ENCODE measurements at regions not wholly inside any gene's neighbourhood (a gene's known extent, or its start where the extent isn't known, plus 50 kb on each side); places are given as distances from the start of the nearest gene placed in this dataset.

DNA sequence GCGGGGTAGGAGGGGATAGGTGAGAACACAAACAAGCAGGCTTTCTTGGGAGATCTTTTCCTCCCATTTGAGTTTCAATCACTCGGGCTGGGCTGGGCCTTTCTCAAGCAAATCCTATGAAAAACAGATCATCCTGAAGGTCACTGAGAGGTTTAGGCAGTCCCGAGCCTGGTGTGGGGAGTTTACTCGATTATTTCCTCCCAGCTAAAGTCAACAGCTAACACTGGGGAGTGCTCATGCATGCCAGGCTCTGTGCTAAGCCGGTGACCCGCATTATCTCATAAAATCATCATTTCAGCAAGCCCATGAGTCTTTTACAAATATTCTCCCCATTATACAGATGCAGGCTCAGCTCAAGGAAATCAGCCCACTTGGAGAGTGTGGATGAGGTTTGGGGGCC, 85.0 kb upstream of the PAX2 start:
- TF ChIP-seq, protein P1, sequence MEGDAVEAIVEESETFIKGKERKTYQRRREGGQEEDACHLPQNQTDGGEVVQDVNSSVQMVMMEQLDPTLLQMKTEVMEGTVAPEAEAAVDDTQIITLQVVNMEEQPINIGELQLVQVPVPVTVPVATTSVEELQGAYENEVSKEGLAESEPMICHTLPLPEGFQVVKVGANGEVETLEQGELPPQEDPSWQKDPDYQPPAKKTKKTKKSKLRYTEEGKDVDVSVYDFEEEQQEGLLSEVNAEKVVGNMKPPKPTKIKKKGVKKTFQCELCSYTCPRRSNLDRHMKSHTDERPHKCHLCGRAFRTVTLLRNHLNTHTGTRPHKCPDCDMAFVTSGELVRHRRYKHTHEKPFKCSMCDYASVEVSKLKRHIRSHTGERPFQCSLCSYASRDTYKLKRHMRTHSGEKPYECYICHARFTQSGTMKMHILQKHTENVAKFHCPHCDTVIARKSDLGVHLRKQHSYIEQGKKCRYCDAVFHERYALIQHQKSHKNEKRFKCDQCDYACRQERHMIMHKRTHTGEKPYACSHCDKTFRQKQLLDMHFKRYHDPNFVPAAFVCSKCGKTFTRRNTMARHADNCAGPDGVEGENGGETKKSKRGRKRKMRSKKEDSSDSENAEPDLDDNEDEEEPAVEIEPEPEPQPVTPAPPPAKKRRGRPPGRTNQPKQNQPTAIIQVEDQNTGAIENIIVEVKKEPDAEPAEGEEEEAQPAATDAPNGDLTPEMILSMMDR (optimal IDR thresholded peaks at IDR 0.05 in 1 of 3, IDR thresholded peaks at IDR 0.05 in 1 of 3, conservative IDR thresholded peaks at IDR 0.05 in 1 of 3; ENCODE audit: extremely low read depth in 1 of 3, insufficient read depth in 2 of 3, low read length in 3 of 3): no peak
- TF ChIP-seq EZH2 (IDR thresholded peaks at IDR 0.05; ENCODE audit: low read length): no peak
- Histone ChIP-seq H3K9me3 (ENCODE audit: control insufficient read depth, low read depth, low read length) (peaks cover 3% of the 10 kb centered on the region), H2AFZ (ENCODE audit: control insufficient read depth, low read length) (no peak overlapping the region), H3K27me3 (ENCODE audit: control insufficient read depth, extremely low read depth, insufficient read depth, low read length) (peaks cover 56% of the 10 kb centered on the region), H3K4me1 (ENCODE audit: control insufficient read depth, extremely low read depth, insufficient read depth, low read length) (peaks cover 5% of the 10 kb centered on the region), H3K4me2 (ENCODE audit: control insufficient read depth, extremely low read depth, insufficient read depth, low read depth, low read length) (no peak overlapping the region), H3K4me3 (ENCODE audit: control insufficient read depth in 2 of 3, extremely low read depth in 1 of 3, insufficient read depth in 2 of 3, low read depth in 1 of 3, low read length in 3 of 3) (no peak overlapping the region), H3K9ac (ENCODE audit: control insufficient read depth, extremely low read depth, insufficient read depth, low read length) (no peak overlapping the region), H3K9me1 (ENCODE audit: control insufficient read depth, extremely low read depth, insufficient read depth, low read length) (no peaks in the 10 kb centered on the region), H3K27ac (ENCODE audit: control insufficient read depth, insufficient read depth, low read length) (no peak overlapping the region), H3K79me2 (ENCODE audit: control insufficient read depth, insufficient read depth, low read length) (no peaks in the 10 kb centered on the region), H3K36me3 (ENCODE audit: control insufficient read depth in 2 of 2, extremely low read depth in 1 of 2, insufficient read depth in 2 of 2, low read length in 2 of 2) (no peaks in the 10 kb centered on the region), H4K20me1 (ENCODE audit: control insufficient read depth, extremely low read depth, insufficient read depth, low read length) (no peaks in the 10 kb centered on the region)
- DNase-seq (ENCODE audit: low read depth, low spot score) (no peak), FAIRE-seq (no peak)
- dilution Hi-C loops (cut with MboI; ENCODE audit: extremely low pct_ligation_motif_present, low sequenced_read_pairs): no loop called here

DNA sequence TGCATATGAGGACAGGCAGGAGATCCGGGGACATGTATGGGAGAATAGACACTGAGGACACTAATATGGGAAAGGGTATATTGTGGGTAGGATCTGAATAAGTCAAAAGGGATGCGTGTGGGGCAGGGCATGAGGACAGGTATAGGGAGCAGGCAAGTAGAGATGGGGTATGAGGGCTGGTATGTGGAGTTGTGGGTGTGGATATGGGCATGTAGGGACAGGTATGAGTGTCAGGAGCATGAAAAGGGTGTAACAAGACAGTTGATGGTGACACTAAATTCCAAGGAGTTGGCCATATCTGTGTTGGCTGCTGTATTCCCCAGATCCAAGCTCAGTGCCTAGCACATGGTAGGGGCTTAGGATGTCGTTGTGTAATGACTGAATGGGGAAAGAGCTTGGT, 84.4 kb upstream of the PAX2 start:
- Histone ChIP-seq H4K20me1 (ENCODE audit: control insufficient read depth, extremely low read depth, insufficient read depth, low read length) (no peaks in the 10 kb centered on the region), H3K36me3 (ENCODE audit: control insufficient read depth in 2 of 2, extremely low read depth in 1 of 2, insufficient read depth in 2 of 2, low read length in 2 of 2) (no peaks in the 10 kb centered on the region), H3K9me3 (ENCODE audit: control insufficient read depth, low read depth, low read length) (peaks cover 3% of the 10 kb centered on the region), H3K4me1 (ENCODE audit: control insufficient read depth, extremely low read depth, insufficient read depth, low read length) (peaks cover under 1% of the 10 kb centered on the region), H3K9me1 (ENCODE audit: control insufficient read depth, extremely low read depth, insufficient read depth, low read length) (no peaks in the 10 kb centered on the region), H3K27me3 (ENCODE audit: control insufficient read depth, extremely low read depth, insufficient read depth, low read length) (peaks cover 50% of the 10 kb centered on the region), H2AFZ (ENCODE audit: control insufficient read depth, low read length) (no peak overlapping the region), H3K4me2 (ENCODE audit: control insufficient read depth, extremely low read depth, insufficient read depth, low read depth, low read length) (no peak overlapping the region), H3K9ac (ENCODE audit: control insufficient read depth, extremely low read depth, insufficient read depth, low read length) (no peak overlapping the region), H3K27ac (ENCODE audit: control insufficient read depth, insufficient read depth, low read length) (no peak overlapping the region), H3K4me3 (ENCODE audit: control insufficient read depth in 2 of 3, extremely low read depth in 1 of 3, insufficient read depth in 2 of 3, low read depth in 1 of 3, low read length in 3 of 3) (no peak overlapping the region), H3K79me2 (ENCODE audit: control insufficient read depth, insufficient read depth, low read length) (no peaks in the 10 kb centered on the region)
- no peak for FAIRE-seq
- DNase-seq (ENCODE audit: low read depth, low spot score): no peak
- dilution Hi-C loops (cut with MboI; ENCODE audit: extremely low pct_ligation_motif_present, low sequenced_read_pairs): no loop called here
- TF ChIP-seq, protein P1 (optimal IDR thresholded peaks at IDR 0.05 in 1 of 3, IDR thresholded peaks at IDR 0.05 in 1 of 3, conservative IDR thresholded peaks at IDR 0.05 in 1 of 3; ENCODE audit: extremely low read depth in 1 of 3, insufficient read depth in 2 of 3, low read length in 3 of 3): no peak
- no peak for TF ChIP-seq EZH2 (IDR thresholded peaks at IDR 0.05; ENCODE audit: low read length)
